ENCODE measurements at regions not wholly inside any gene's neighbourhood (a gene's known extent, or its start where the extent isn't known, plus 50 kb on each side); places are given as distances from the start of the nearest gene placed in this dataset.

GRCh38 chr6:113188962-113189361 lies 668.2 kb upstream of the MARCKS start:
- Mint-ChIP-seq H3K27ac (no peak overlapping the region), H3K4me3 (no peak overlapping the region), H3K4me1 (ENCODE audit: unreplicated experiment) (peaks cover 4% of the 10 kb centered on the region), H3K9me3 (peaks cover 11% of the 10 kb centered on the region), H3K27me3 (no peaks in the 10 kb centered on the region), H3K36me3 (no peaks in the 10 kb centered on the region)
- no peak for DNase-seq (ENCODE audit: extremely low spot score, unreplicated experiment)
- no peak for TF ChIP-seq CTCF (conservative IDR thresholded peaks at IDR 0.05)

DNA sequence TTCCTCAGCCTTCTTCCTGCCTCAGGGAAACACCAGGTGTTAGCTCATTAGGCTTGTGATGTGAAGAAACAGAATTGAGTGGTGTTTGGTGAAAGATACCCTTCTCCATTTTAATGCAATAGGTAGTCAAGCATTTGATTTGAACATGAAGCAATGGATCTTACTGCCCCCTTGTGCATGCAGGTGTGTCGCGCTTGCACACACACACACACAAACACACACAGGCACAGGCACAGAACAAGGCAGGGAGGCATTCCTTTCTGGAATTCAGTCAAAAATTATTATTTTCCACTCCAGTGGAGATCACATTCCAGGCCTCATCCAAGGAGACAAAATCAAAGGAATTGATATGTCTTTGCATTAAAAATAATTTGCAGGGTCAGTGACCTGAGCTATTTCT lies 667.0 kb upstream of the MARCKS start:
- H3K36me3 Mint-ChIP-seq, result no peaks in the 10 kb centered on the region
- no peak overlapping the region for H3K27ac Mint-ChIP-seq
- no peaks in the 10 kb centered on the region for H3K27me3 Mint-ChIP-seq
- no peak overlapping the region for H3K4me3 Mint-ChIP-seq
- no peak for DNase-seq (ENCODE audit: extremely low spot score, unreplicated experiment)
- peaks cover 4% of the 10 kb centered on the region for H3K4me1 Mint-ChIP-seq (ENCODE audit: unreplicated experiment)
- TF ChIP-seq CTCF (conservative IDR thresholded peaks at IDR 0.05), result peak; percentile 25
- peaks cover 8% of the 10 kb centered on the region for H3K9me3 Mint-ChIP-seq

GRCh38 chr6:113194090-113194489 lies 663.1 kb upstream of the MARCKS start:
- Mint-ChIP-seq H3K27me3 (no peaks in the 10 kb centered on the region), H3K4me3 (no peak overlapping the region), H3K27ac (no peak overlapping the region), H3K9me3 (peaks cover 8% of the 10 kb centered on the region), H3K4me1 (ENCODE audit: unreplicated experiment) (no peaks in the 10 kb centered on the region), H3K36me3 (no peaks in the 10 kb centered on the region)
- TF ChIP-seq CTCF (conservative IDR thresholded peaks at IDR 0.05), result no peak
- DNase-seq (ENCODE audit: extremely low spot score, unreplicated experiment), result no peak

DNA sequence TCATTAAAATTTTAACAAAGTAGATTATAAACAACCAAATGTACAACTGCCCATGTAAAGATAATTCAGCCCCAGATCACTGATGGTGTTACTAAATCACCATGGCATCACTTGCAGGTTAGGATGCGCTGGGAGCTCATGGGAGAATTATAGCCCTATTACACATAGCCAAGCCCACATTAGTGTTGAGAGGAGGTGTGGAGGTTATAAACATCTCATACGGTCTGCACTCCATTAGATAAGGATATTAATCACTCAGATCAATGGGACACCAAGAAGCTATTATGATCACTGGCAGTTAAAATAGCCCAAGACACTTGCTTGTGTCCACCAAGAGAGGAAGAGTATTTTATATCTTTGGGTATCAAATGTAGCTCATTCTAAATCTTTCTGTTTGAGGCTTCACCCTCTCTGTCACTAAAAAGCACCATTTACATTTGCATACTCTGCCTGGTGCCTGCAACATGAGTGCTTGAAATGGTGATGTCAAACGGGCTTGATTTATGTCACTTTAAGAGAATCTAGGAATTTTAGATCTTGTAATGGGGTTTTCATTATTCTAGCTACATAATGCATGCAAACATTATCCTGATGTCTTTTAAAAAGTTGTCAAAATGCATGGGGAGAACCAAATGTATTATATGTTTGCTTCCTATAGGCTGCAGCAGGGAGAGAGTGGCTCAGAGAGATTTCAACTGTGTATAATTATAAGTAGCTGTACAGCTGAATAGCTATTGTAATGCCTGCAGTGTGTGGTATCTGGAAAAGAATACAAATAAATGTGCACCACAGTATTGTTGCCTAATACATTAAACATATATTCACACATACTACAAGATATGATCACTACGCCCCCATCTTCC lies 654.1 kb upstream of the MARCKS start:
- H3K27me3 Mint-ChIP-seq, result no peaks in the 10 kb centered on the region
- no peaks in the 10 kb centered on the region for H3K9me3 Mint-ChIP-seq
- no peaks in the 10 kb centered on the region for H3K36me3 Mint-ChIP-seq
- peaks cover 9% of the 10 kb centered on the region for H3K4me1 Mint-ChIP-seq (ENCODE audit: unreplicated experiment)
- no peak for TF ChIP-seq CTCF (conservative IDR thresholded peaks at IDR 0.05)
- no peak overlapping the region for H3K27ac Mint-ChIP-seq
- no peak for DNase-seq (ENCODE audit: extremely low spot score, unreplicated experiment)
- no peak overlapping the region for H3K4me3 Mint-ChIP-seq

- no peak for DNase-seq (ENCODE audit: extremely low spot score, unreplicated experiment)
- Mint-ChIP-seq H3K36me3 (no peaks in the 10 kb centered on the region), H3K4me3 (no peak overlapping the region), H3K4me1 (ENCODE audit: unreplicated experiment) (peaks cover 13% of the 10 kb centered on the region), H3K9me3 (no peaks in the 10 kb centered on the region), H3K27ac (no peak overlapping the region), H3K27me3 (no peaks in the 10 kb centered on the region)
- no peak for TF ChIP-seq CTCF (conservative IDR thresholded peaks at IDR 0.05)
These were observed 653.4 kb upstream of the MARCKS start for GRCh38 chr6:113203715-113204110.
